HFF-Myc (cell line): ENCODE measurements at regions not wholly inside any gene's neighbourhood (a gene's known extent, or its start where the extent isn't known, plus 50 kb on each side); places are given as distances from the start of the nearest gene placed in this dataset.

Source experiments
- DNase-seq: peaks from one replicate; pipeline ENCODE4 v3.0.0-alpha.2; 2011; ENCODE audit warnings: low read depth; ENCODE audit errors: extremely low read depth
- H3K4me3 ChIP-seq: replicated peaks from 2 replicates; pipeline ENCODE4 v1.5.1; 2011; ENCODE audit warnings: low read depth, mild to moderate bottlenecking, control low read depth, low read length
- CTCF ChIP-seq: IDR thresholded peaks from 2 replicates; pipeline ENCODE4 v1.5.1; 2012; ENCODE audit warnings: mild to moderate bottlenecking, low read depth, low read length, control low read depth; ENCODE audit errors: missing control alignments

GRCh38 chr4:138553001-138553845 lies 311.1 kb upstream of the SLC7A11 start:
- no peak for TF ChIP-seq CTCF
- H3K4me3 ChIP-seq, result no peak overlapping the region
- DNase-seq, result no peak

GRCh38 chr4:138542191-138542776 lies 300.1 kb upstream of the SLC7A11 start:
- no peak overlapping the region for H3K4me3 ChIP-seq
- no peak for DNase-seq
- TF ChIP-seq CTCF, result no peak

GRCh38 chr4:138540056-138540800 lies 298.1 kb upstream of the SLC7A11 start:
- TF ChIP-seq CTCF, result no peak
- H3K4me3 ChIP-seq, result no peak overlapping the region
- DNase-seq, result no peak

GRCh38 chr4:138538743-138539142 lies 296.6 kb upstream of the SLC7A11 start:
- DNase-seq, result no peak
- no peak for TF ChIP-seq CTCF
- H3K4me3 ChIP-seq, result no peak overlapping the region

GRCh38 chr4:138537731-138538490 lies 295.8 kb upstream of the SLC7A11 start:
- H3K4me3 ChIP-seq, result no peak overlapping the region
- TF ChIP-seq CTCF, result no peak
- DNase-seq, result no peak

GRCh38 chr4:138535316-138535715 lies 293.2 kb upstream of the SLC7A11 start:
- H3K4me3 ChIP-seq, result no peak overlapping the region
- no peak for DNase-seq
- no peak for TF ChIP-seq CTCF
